Neural cell (in vitro differentiated cells): ENCODE measurements at regions not wholly inside any gene's neighbourhood (a gene's known extent, or its start where the extent isn't known, plus 50 kb on each side); places are given as distances from the start of the nearest gene placed in this dataset.

Source experiments
- CTCF ChIP-seq: fragments of 450-650 bp; IDR thresholded peaks from 2 replicates; pipeline ENCODE4 v1.5.1; 2014; ENCODE audit warnings: antibody characterized with exemption, mild to moderate bottlenecking, moderate library complexity; ENCODE audit not compliant: poor library complexity, severe bottlenecking
- EZH2 ChIP-seq: fragments of 200-600, 300-800 bp; shearing (Covaris generic), sonication (generic); IDR thresholded peaks from 2 replicates; pipeline ENCODE4 v1.6.1; 2014; ENCODE audit warnings: antibody characterized with exemption, low read length, borderline replicate concordance, mild to moderate bottlenecking; ENCODE audit not compliant: insufficient read depth, poor library complexity, severe bottlenecking
- POLR2AphosphoS5 ChIP-seq: IDR thresholded peaks from 2 replicates; pipeline ENCODE4 v1.6.1; 2012
- RAD21 ChIP-seq: fragments of 450-650 bp; conservative IDR thresholded peaks from 2 replicates; pipeline ENCODE4 v1.6.1; 2014; ENCODE audit warnings: antibody characterized with exemption, mild to moderate bottlenecking, moderate library complexity
- SMC3 ChIP-seq: fragments of 450-650 bp; conservative IDR thresholded peaks from 2 replicates; pipeline ENCODE4 v1.6.1; 2014; ENCODE audit warnings: antibody characterized with exemption, mild to moderate bottlenecking, moderate library complexity; ENCODE audit not compliant: poor library complexity
- TAF1 ChIP-seq: IDR thresholded peaks from 2 replicates; pipeline ENCODE4 v1.6.1; 2012; ENCODE audit warnings: low read depth

GRCh38 chr4:181998398-181999295, 244.6 kb upstream of the TENM3 start:
- TF ChIP-seq CTCF (no peak), POLR2AphosphoS5 (no peak), TAF1 (no peak), EZH2 (no peak), RAD21 (no peak), SMC3 (no peak)
